ENCODE measurements at regions not wholly inside any gene's neighbourhood (a gene's known extent, or its start where the extent isn't known, plus 50 kb on each side); places are given as distances from the start of the nearest gene placed in this dataset.

- TF ChIP-seq, protein P1, sequence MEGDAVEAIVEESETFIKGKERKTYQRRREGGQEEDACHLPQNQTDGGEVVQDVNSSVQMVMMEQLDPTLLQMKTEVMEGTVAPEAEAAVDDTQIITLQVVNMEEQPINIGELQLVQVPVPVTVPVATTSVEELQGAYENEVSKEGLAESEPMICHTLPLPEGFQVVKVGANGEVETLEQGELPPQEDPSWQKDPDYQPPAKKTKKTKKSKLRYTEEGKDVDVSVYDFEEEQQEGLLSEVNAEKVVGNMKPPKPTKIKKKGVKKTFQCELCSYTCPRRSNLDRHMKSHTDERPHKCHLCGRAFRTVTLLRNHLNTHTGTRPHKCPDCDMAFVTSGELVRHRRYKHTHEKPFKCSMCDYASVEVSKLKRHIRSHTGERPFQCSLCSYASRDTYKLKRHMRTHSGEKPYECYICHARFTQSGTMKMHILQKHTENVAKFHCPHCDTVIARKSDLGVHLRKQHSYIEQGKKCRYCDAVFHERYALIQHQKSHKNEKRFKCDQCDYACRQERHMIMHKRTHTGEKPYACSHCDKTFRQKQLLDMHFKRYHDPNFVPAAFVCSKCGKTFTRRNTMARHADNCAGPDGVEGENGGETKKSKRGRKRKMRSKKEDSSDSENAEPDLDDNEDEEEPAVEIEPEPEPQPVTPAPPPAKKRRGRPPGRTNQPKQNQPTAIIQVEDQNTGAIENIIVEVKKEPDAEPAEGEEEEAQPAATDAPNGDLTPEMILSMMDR (conservative IDR thresholded peaks at IDR 0.05) = no peak
- TF ChIP-seq ZFX (IDR thresholded peaks at IDR 0.05) = no peak
Measured at GRCh38 chr11:13118650-13119049, 109.5 kb downstream of the RASSF10 start.
